ENCODE measurements at regions not wholly inside any gene's neighbourhood (a gene's known extent, or its start where the extent isn't known, plus 50 kb on each side); places are given as distances from the start of the nearest gene placed in this dataset.

- Histone ChIP-seq H3K4me3 (ENCODE audit: extremely low read depth in 1 of 4, insufficient read depth in 2 of 4, low read depth in 3 of 4, low read length in 4 of 4) (no peak overlapping the region), H2AK5ac (ENCODE audit: low read depth, low read length) (no peak overlapping the region), H3K23me2 (ENCODE audit: low read depth, low read length) (no peaks in the 10 kb centered on the region; the same call in 1 of the 2 replicates), H3K27me3 (replicated peaks in 1 of 4; ENCODE audit: control insufficient read depth in 3 of 4, extremely low read depth in 1 of 4, insufficient read depth in 3 of 4, low read length in 3 of 4) (no peaks in the 10 kb centered on the region), H2BK120ac (replicated peaks; ENCODE audit: low read depth, low read length) (no peak overlapping the region), H4K5ac (ENCODE audit: insufficient read length, low read depth, low read length) (no peak overlapping the region), H3K4me1 (replicated peaks in 1 of 4; ENCODE audit: control insufficient read depth in 3 of 4, insufficient read depth in 4 of 4, low read length in 3 of 4) (no peaks in the 10 kb centered on the region), H4K91ac (replicated peaks; ENCODE audit: insufficient read length, low read length) (no peak overlapping the region), H2BK12ac (ENCODE audit: low read depth, low read length) (no peak overlapping the region), H3K27ac (ENCODE audit: low read depth, low read length) (no peak overlapping the region), H2AFZ (ENCODE audit: low read length) (no peak overlapping the region), H3K23ac (ENCODE audit: insufficient read length) (no peak overlapping the region), H3K9ac (replicated peaks in 1 of 4; ENCODE audit: extremely low read depth in 1 of 4, low read depth in 3 of 4, low read length in 3 of 4) (no peak overlapping the region), H3K4me2 (ENCODE audit: insufficient read depth in 1 of 2, low read depth in 2 of 2, low read length in 2 of 2) (no peak overlapping the region), H3K79me1 (ENCODE audit: low read depth, low read length) (no peaks in the 10 kb centered on the region), H3K56ac (replicated peaks; ENCODE audit: insufficient read length, low read depth, low read length) (no peak overlapping the region), H2BK5ac (ENCODE audit: low read depth, low read length) (no peak overlapping the region), H3K18ac (ENCODE audit: extremely low read depth, low read length) (no peak overlapping the region), H3K79me2 (ENCODE audit: control insufficient read depth in 1 of 2, insufficient read depth in 2 of 2, low read length in 2 of 2) (no peaks in the 10 kb centered on the region), H3K4ac (replicated peaks; ENCODE audit: insufficient read length, low read depth, low read length) (no peak overlapping the region), H2BK20ac (ENCODE audit: low read length) (no peak overlapping the region), H4K20me1 (replicated peaks in 1 of 2; ENCODE audit: control insufficient read depth in 1 of 2, insufficient read depth in 2 of 2, low read length in 2 of 2) (no peaks in the 10 kb centered on the region), H3K9me3 (ENCODE audit: insufficient read depth in 2 of 2, low read depth in 1 of 2, low read length in 1 of 2) (no peaks in the 10 kb centered on the region; a peak in 1 of 4 replicates), H3K36me3 (ENCODE audit: control insufficient read depth in 2 of 4, insufficient read depth in 4 of 4, low read length in 3 of 4) (no peaks in the 10 kb centered on the region), H2BK15ac (ENCODE audit: low read length) (no peak overlapping the region), H3K14ac (ENCODE audit: insufficient read length) (no peak overlapping the region), H4K8ac (ENCODE audit: extremely low read depth, insufficient read depth, low read length) (no peak overlapping the region)
- WGBS, 2 experiments (ENCODE audit: extremely low coverage in 1 of 2, insufficient coverage in 1 of 2, insufficient read length in 1 of 2, insufficient replicate concordance in 2 of 2, low coverage in 1 of 2, low lambda C conversion rate in 2 of 2, missing lambda C conversion rate in 1 of 2): 89% methylated on average over 7 of the region's 7 CpGs; no CpG with 5 or more reads in 1 of the 2 experiments
- DNase-seq (ENCODE audit: low read depth in 1 of 2, low spot score in 2 of 2): no peak
- CTCF ChIA-PET (ENCODE audit: partially characterized antibody): no interaction called here
- no peak for FAIRE-seq
- POLR2A ChIA-PET (ENCODE audit: partially characterized antibody): no interaction called here
- no peak for TF ChIP-seq CHD7 (IDR thresholded peaks at IDR 0.05; ENCODE audit: insufficient replicate concordance, low read length)
Observed at GRCh38 chr20:52256454-52256853, 64.9 kb upstream of the ZFP64 start.

Measured in H1 (cell line).